ENCODE measurements at regions not wholly inside any gene's neighbourhood (a gene's known extent, or its start where the extent isn't known, plus 50 kb on each side); places are given as distances from the start of the nearest gene placed in this dataset.

GRCh38 chr1:217010253-217010652 lies 287.0 kb upstream of the ESRRG start:
- Histone ChIP-seq H3K27ac (ENCODE audit: low read depth, low read length) (no peak overlapping the region), H2AFZ (ENCODE audit: low read depth, low read length) (no peak overlapping the region), H3K4me2 (ENCODE audit: low read length) (no peak overlapping the region), H4K20me1 (ENCODE audit: insufficient read depth, low read length) (no peaks in the 10 kb centered on the region), H3K4me3 (ENCODE audit: insufficient read depth, low read depth, low read length) (no peak overlapping the region), H3K27me3 (ENCODE audit: insufficient read depth, low read length) (no peaks in the 10 kb centered on the region), H3K9ac (ENCODE audit: low read length) (no peak overlapping the region), H3K79me2 (ENCODE audit: insufficient read depth, low read length) (no peaks in the 10 kb centered on the region), H3K4me1 (ENCODE audit: insufficient read depth, low read length) (no peaks in the 10 kb centered on the region), H3K9me3 (ENCODE audit: insufficient read depth, low read depth, low read length) (no peaks in the 10 kb centered on the region), H3K36me3 (ENCODE audit: insufficient read depth, low read length) (no peaks in the 10 kb centered on the region)
- H3K27ac Mint-ChIP-seq (ENCODE audit: unreplicated experiment), result no peak overlapping the region
- no peaks in the 10 kb centered on the region for H3K9me3 Mint-ChIP-seq (ENCODE audit: unreplicated experiment)
- H3K4me1 Mint-ChIP-seq (ENCODE audit: low read depth, unreplicated experiment), result no peaks in the 10 kb centered on the region
- no peaks in the 10 kb centered on the region for H3K27me3 Mint-ChIP-seq (ENCODE audit: low read depth, unreplicated experiment)
- H3K36me3 Mint-ChIP-seq (ENCODE audit: low read depth, unreplicated experiment), result no peaks in the 10 kb centered on the region
- no peak for DNase-seq (ENCODE audit: low read depth)
- H3K4me3 Mint-ChIP-seq (ENCODE audit: unreplicated experiment), result no peak overlapping the region
- TF ChIP-seq EZH2 (IDR thresholded peaks at IDR 0.05; ENCODE audit: insufficient read depth, low read length), result no peak
- TF ChIP-seq, protein P1, sequence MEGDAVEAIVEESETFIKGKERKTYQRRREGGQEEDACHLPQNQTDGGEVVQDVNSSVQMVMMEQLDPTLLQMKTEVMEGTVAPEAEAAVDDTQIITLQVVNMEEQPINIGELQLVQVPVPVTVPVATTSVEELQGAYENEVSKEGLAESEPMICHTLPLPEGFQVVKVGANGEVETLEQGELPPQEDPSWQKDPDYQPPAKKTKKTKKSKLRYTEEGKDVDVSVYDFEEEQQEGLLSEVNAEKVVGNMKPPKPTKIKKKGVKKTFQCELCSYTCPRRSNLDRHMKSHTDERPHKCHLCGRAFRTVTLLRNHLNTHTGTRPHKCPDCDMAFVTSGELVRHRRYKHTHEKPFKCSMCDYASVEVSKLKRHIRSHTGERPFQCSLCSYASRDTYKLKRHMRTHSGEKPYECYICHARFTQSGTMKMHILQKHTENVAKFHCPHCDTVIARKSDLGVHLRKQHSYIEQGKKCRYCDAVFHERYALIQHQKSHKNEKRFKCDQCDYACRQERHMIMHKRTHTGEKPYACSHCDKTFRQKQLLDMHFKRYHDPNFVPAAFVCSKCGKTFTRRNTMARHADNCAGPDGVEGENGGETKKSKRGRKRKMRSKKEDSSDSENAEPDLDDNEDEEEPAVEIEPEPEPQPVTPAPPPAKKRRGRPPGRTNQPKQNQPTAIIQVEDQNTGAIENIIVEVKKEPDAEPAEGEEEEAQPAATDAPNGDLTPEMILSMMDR (IDR thresholded peaks at IDR 0.05; ENCODE audit: insufficient read depth, low read depth, low read length), result no peak
- FAIRE-seq, result no peak

DNA sequence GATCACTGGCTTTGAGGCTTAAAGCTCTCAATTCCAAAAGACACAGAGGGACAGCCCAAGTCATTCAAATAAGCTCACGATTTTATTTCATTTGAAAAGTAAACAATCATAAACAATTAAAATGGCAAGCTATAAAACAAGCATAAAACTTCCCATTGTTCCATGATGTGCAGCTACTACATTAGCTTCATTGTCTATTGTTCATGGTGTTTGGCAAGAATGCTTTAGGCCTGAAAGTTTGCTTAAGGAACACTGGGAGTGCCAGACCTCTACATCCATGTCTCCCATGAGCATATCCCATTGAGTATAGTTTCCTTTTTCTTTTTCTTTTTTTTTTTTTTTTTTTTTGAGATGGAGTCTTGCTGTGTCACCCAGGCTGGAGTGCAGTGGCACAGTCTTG lies 286.1 kb upstream of the ESRRG start:
- no peaks in the 10 kb centered on the region for H3K9me3 Mint-ChIP-seq (ENCODE audit: unreplicated experiment)
- no peak overlapping the region for H3K27ac Mint-ChIP-seq (ENCODE audit: unreplicated experiment)
- H3K4me3 Mint-ChIP-seq (ENCODE audit: unreplicated experiment), result no peak overlapping the region
- no peaks in the 10 kb centered on the region for H3K27me3 Mint-ChIP-seq (ENCODE audit: low read depth, unreplicated experiment)
- Histone ChIP-seq H3K4me1 (ENCODE audit: insufficient read depth, low read length) (no peaks in the 10 kb centered on the region), H3K27me3 (ENCODE audit: insufficient read depth, low read length) (no peaks in the 10 kb centered on the region), H3K9ac (ENCODE audit: low read length) (no peak overlapping the region), H3K4me2 (ENCODE audit: low read length) (no peak overlapping the region), H3K9me3 (ENCODE audit: insufficient read depth, low read depth, low read length) (no peaks in the 10 kb centered on the region), H3K79me2 (ENCODE audit: insufficient read depth, low read length) (no peaks in the 10 kb centered on the region), H3K4me3 (ENCODE audit: insufficient read depth, low read depth, low read length) (no peak overlapping the region), H2AFZ (ENCODE audit: low read depth, low read length) (no peak overlapping the region), H4K20me1 (ENCODE audit: insufficient read depth, low read length) (no peaks in the 10 kb centered on the region), H3K36me3 (ENCODE audit: insufficient read depth, low read length) (no peaks in the 10 kb centered on the region), H3K27ac (ENCODE audit: low read depth, low read length) (no peak overlapping the region)
- no peak for TF ChIP-seq EZH2 (IDR thresholded peaks at IDR 0.05; ENCODE audit: insufficient read depth, low read length)
- TF ChIP-seq, protein P1 (IDR thresholded peaks at IDR 0.05; ENCODE audit: insufficient read depth, low read depth, low read length), result no peak
- no peaks in the 10 kb centered on the region for H3K4me1 Mint-ChIP-seq (ENCODE audit: low read depth, unreplicated experiment)
- no peaks in the 10 kb centered on the region for H3K36me3 Mint-ChIP-seq (ENCODE audit: low read depth, unreplicated experiment)
- no peak for FAIRE-seq
- no peak for DNase-seq (ENCODE audit: low read depth)

DNA sequence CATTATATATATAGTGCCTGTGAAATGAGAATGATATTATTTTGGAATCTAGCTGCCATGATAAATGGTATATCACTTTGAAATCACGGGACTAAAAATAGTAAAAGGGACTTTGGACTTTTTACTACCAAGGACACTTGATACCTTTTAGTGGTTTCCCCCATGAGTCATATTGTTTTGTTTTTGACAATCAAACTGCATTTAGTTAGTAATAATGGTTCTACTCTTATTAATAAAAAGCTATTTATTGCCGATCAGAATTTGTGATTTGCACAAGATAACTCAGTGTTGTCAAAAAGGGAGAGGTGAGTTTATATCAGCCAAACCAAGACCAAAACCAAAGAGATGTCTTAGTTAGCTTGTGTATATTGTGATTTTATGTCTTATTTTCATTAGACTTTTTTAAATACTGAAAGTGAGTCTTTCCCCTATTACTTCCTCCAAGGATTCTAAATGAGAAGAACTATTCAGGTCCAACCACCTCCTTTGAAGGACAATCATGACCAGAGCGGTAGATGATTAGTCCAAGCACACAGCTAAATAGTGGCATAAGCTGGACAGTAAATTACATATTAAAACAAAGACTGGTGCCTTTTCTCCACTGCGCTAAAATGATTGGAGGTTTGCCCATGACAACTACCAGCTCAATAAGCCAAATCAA lies 281.7 kb upstream of the ESRRG start:
- H3K4me1 ChIP-seq (ENCODE audit: insufficient read depth, low read length), result no peaks in the 10 kb centered on the region
- no peak for DNase-seq (ENCODE audit: low read depth)
- no peaks in the 10 kb centered on the region for H3K4me1 Mint-ChIP-seq (ENCODE audit: low read depth, unreplicated experiment)
- H3K4me3 ChIP-seq (ENCODE audit: insufficient read depth, low read depth, low read length), result no peak overlapping the region
- H3K9me3 ChIP-seq (ENCODE audit: insufficient read depth, low read depth, low read length), result no peaks in the 10 kb centered on the region
- no peak overlapping the region for H2AFZ ChIP-seq (ENCODE audit: low read depth, low read length)
- no peaks in the 10 kb centered on the region for H3K27me3 Mint-ChIP-seq (ENCODE audit: low read depth, unreplicated experiment)
- no peak for FAIRE-seq
- no peak overlapping the region for H3K4me2 ChIP-seq (ENCODE audit: low read length)
- H3K9ac ChIP-seq (ENCODE audit: low read length), result no peak overlapping the region
- H3K36me3 Mint-ChIP-seq (ENCODE audit: low read depth, unreplicated experiment), result no peaks in the 10 kb centered on the region
- no peak overlapping the region for H3K27ac ChIP-seq (ENCODE audit: low read depth, low read length)
- H3K9me3 Mint-ChIP-seq (ENCODE audit: unreplicated experiment), result no peaks in the 10 kb centered on the region
- TF ChIP-seq EZH2 (IDR thresholded peaks at IDR 0.05; ENCODE audit: insufficient read depth, low read length), result no peak
- TF ChIP-seq, protein P1 (IDR thresholded peaks at IDR 0.05; ENCODE audit: insufficient read depth, low read depth, low read length), result no peak
- H3K36me3 ChIP-seq (ENCODE audit: insufficient read depth, low read length), result no peaks in the 10 kb centered on the region
- H4K20me1 ChIP-seq (ENCODE audit: insufficient read depth, low read length), result no peaks in the 10 kb centered on the region
- no peak overlapping the region for H3K27ac Mint-ChIP-seq (ENCODE audit: unreplicated experiment)
- no peaks in the 10 kb centered on the region for H3K27me3 ChIP-seq (ENCODE audit: insufficient read depth, low read length)
- no peaks in the 10 kb centered on the region for H3K79me2 ChIP-seq (ENCODE audit: insufficient read depth, low read length)
- no peak overlapping the region for H3K4me3 Mint-ChIP-seq (ENCODE audit: unreplicated experiment)
